ENCODE measurements at regions not wholly inside any gene's neighbourhood (a gene's known extent, or its start where the extent isn't known, plus 50 kb on each side); places are given as distances from the start of the nearest gene placed in this dataset.
A peak's percentile ranks its signal among the peaks of the same experiment; 100 is the strongest.
"Not testable (repeated sequence)": the region's sequence is repeated elsewhere in the genome, so short reads cannot be mapped to it uniquely, and the experiment has no call there.

DNA sequence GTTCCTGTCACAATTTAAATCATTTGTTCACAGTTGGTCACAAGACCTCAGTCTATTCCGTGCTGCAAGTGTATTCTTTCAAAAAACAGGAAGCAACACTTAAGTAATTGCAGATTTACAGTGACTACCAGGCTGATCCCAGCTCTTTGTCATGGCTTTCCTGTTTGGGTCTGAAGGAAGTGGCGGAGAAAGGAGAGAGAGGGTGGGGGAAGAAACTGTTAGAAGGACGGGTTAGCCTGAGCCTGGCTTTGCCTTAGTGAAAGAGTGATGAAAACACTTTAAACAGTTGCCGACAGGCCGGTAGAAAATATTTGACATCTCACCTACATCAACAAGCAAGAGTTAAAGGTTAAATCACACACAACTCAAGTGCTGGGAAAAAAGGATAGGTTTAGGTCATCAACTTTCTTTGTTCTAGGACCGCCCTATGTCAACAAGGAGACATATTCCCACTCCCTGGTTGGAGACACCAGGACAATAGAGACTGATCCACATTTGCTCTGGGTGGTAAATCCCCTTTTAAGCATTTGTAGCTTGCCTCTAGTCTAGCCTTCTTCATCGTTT is 102.2 kb upstream of the DAB2 start:
- DNase-seq (no peak), FAIRE-seq (no peak)
- WGBS, 3 donors = 63 to 81% (median 66%) methylated on average over 7 of the region's 7 CpGs
- H3K9me3 ChIP-seq (ENCODE audit: control insufficient read depth in 2 of 2, insufficient read depth in 1 of 2, low read depth in 1 of 2, low read length in 1 of 2) = no peaks in the 10 kb centered on the region
- H3K4me1 ChIP-seq (ENCODE audit: control insufficient read depth in 3 of 3, insufficient read depth in 2 of 3, low read depth in 1 of 3, low read length in 2 of 3) = peaks cover 0 to 11% (median 0%) of the 10 kb centered on the region in 3 donors
- peak overlapping the region in 2 of 3 donors; percentile 6 to 59 for H3K27ac ChIP-seq (ENCODE audit: low read depth in 1 of 3, low read length in 2 of 3)
- no peaks in the 10 kb centered on the region for H3K36me3 ChIP-seq (ENCODE audit: control insufficient read depth in 3 of 3, insufficient read depth in 2 of 3, low read depth in 1 of 3, low read length in 3 of 3)
- no peak overlapping the region for H3K4me3 ChIP-seq (ENCODE audit: low read depth in 1 of 3, low read length in 3 of 3)
- H3K27me3 ChIP-seq (ENCODE audit: control insufficient read depth in 3 of 3, insufficient read depth in 3 of 3, low read length in 3 of 3) = no peaks in the 10 kb centered on the region

- not testable (repeated sequence) for H3K36me3 ChIP-seq (ENCODE audit: control insufficient read depth in 3 of 3, insufficient read depth in 2 of 3, low read depth in 1 of 3, low read length in 3 of 3); H3K4me1 ChIP-seq (ENCODE audit: control insufficient read depth in 3 of 3, insufficient read depth in 2 of 3, low read depth in 1 of 3, low read length in 2 of 3); H3K27me3 ChIP-seq (ENCODE audit: control insufficient read depth in 3 of 3, insufficient read depth in 3 of 3, low read length in 3 of 3); H3K4me3 ChIP-seq (ENCODE audit: low read depth in 1 of 3, low read length in 3 of 3); H3K9me3 ChIP-seq (ENCODE audit: control insufficient read depth in 2 of 2, insufficient read depth in 1 of 2, low read depth in 1 of 2, low read length in 1 of 2); DNase-seq; H3K27ac ChIP-seq (ENCODE audit: low read depth in 1 of 3, low read length in 2 of 3); FAIRE-seq
- 83 to 92% (median 88%) methylated on average over 7 of the region's 7 CpGs for WGBS, 3 donors
Observed at GRCh38 chr5:39525781-39526180, 101.0 kb upstream of the DAB2 start.

GRCh38 chr5:39525271-39525670 is 100.5 kb upstream of the DAB2 start:
- FAIRE-seq (no peak), DNase-seq (no peak)
- no peak overlapping the region for H3K4me3 ChIP-seq (ENCODE audit: low read depth in 1 of 3, low read length in 3 of 3)
- no peak overlapping the region for H3K27ac ChIP-seq (ENCODE audit: low read depth in 1 of 3, low read length in 2 of 3)
- 89 to 92% (median 92%) methylated on average over 2 of the region's 2 CpGs for WGBS, 3 donors
- H3K4me1 ChIP-seq (ENCODE audit: control insufficient read depth in 3 of 3, insufficient read depth in 2 of 3, low read depth in 1 of 3, low read length in 2 of 3) = peaks cover 0 to 7% (median 0%) of the 10 kb centered on the region in 3 donors
- no peaks in the 10 kb centered on the region for H3K36me3 ChIP-seq (ENCODE audit: control insufficient read depth in 3 of 3, insufficient read depth in 2 of 3, low read depth in 1 of 3, low read length in 3 of 3)
- no peaks in the 10 kb centered on the region for H3K27me3 ChIP-seq (ENCODE audit: control insufficient read depth in 3 of 3, insufficient read depth in 3 of 3, low read length in 3 of 3)
- H3K9me3 ChIP-seq (ENCODE audit: control insufficient read depth in 2 of 2, insufficient read depth in 1 of 2, low read depth in 1 of 2, low read length in 1 of 2) = no peaks in the 10 kb centered on the region

- Histone ChIP-seq H3K27me3 (ENCODE audit: control insufficient read depth in 3 of 3, insufficient read depth in 3 of 3, low read length in 3 of 3) (no peaks in the 10 kb centered on the region), H3K4me1 (ENCODE audit: control insufficient read depth in 3 of 3, insufficient read depth in 2 of 3, low read depth in 1 of 3, low read length in 2 of 3) (peaks cover 0 to 9% (median 0%) of the 10 kb centered on the region in 3 donors), H3K4me3 (ENCODE audit: low read depth in 1 of 3, low read length in 3 of 3) (no peak overlapping the region), H3K9me3 (ENCODE audit: control insufficient read depth in 2 of 2, insufficient read depth in 1 of 2, low read depth in 1 of 2, low read length in 1 of 2) (no peaks in the 10 kb centered on the region), H3K36me3 (ENCODE audit: control insufficient read depth in 3 of 3, insufficient read depth in 2 of 3, low read depth in 1 of 3, low read length in 3 of 3) (no peaks in the 10 kb centered on the region), H3K27ac (ENCODE audit: low read depth in 1 of 3, low read length in 2 of 3) (no peak overlapping the region)
- DNase-seq (no peak), FAIRE-seq (no peak)
- WGBS, 3 donors = 87 to 91% (median 91%) methylated on average over 4 of the region's 4 CpGs
Observed at GRCh38 chr5:39523821-39524220, 99.0 kb upstream of the DAB2 start.

- Histone ChIP-seq H3K27me3 (ENCODE audit: control insufficient read depth in 3 of 3, insufficient read depth in 3 of 3, low read length in 3 of 3) (no peaks in the 10 kb centered on the region), H3K4me1 (ENCODE audit: control insufficient read depth in 3 of 3, insufficient read depth in 2 of 3, low read depth in 1 of 3, low read length in 2 of 3) (peaks cover 0 to 12% (median 0%) of the 10 kb centered on the region in 3 donors), H3K27ac (ENCODE audit: low read depth in 1 of 3, low read length in 2 of 3) (no peak overlapping the region), H3K4me3 (ENCODE audit: low read depth in 1 of 3, low read length in 3 of 3) (no peak overlapping the region), H3K36me3 (ENCODE audit: control insufficient read depth in 3 of 3, insufficient read depth in 2 of 3, low read depth in 1 of 3, low read length in 3 of 3) (no peaks in the 10 kb centered on the region), H3K9me3 (ENCODE audit: control insufficient read depth in 2 of 2, insufficient read depth in 1 of 2, low read depth in 1 of 2, low read length in 1 of 2) (no peaks in the 10 kb centered on the region)
- no peak for DNase-seq
- FAIRE-seq = no peak
- 67 to 76% (median 75%) methylated on average over 4 of the region's 4 CpGs for WGBS, 3 donors
Observed at GRCh38 chr5:39521940-39522590, 97.3 kb upstream of the DAB2 start.

GRCh38 chr5:39521098-39521860 is 96.5 kb upstream of the DAB2 start:
- Histone ChIP-seq H3K27me3 (ENCODE audit: control insufficient read depth in 3 of 3, insufficient read depth in 3 of 3, low read length in 3 of 3) (no peaks in the 10 kb centered on the region), H3K4me1 (ENCODE audit: control insufficient read depth in 3 of 3, insufficient read depth in 2 of 3, low read depth in 1 of 3, low read length in 2 of 3) (peaks cover 0 to 8% (median 0%) of the 10 kb centered on the region in 3 donors), H3K27ac (ENCODE audit: low read depth in 1 of 3, low read length in 2 of 3) (no peak overlapping the region), H3K4me3 (ENCODE audit: low read depth in 1 of 3, low read length in 3 of 3) (no peak overlapping the region), H3K9me3 (ENCODE audit: control insufficient read depth in 2 of 2, insufficient read depth in 1 of 2, low read depth in 1 of 2, low read length in 1 of 2) (no peaks in the 10 kb centered on the region), H3K36me3 (ENCODE audit: control insufficient read depth in 3 of 3, insufficient read depth in 2 of 3, low read depth in 1 of 3, low read length in 3 of 3) (no peaks in the 10 kb centered on the region)
- DNase-seq (no peak), FAIRE-seq (no peak)
- 78 to 89% (median 84%) methylated on average over 2 of the region's 2 CpGs for WGBS, 3 donors

DNA sequence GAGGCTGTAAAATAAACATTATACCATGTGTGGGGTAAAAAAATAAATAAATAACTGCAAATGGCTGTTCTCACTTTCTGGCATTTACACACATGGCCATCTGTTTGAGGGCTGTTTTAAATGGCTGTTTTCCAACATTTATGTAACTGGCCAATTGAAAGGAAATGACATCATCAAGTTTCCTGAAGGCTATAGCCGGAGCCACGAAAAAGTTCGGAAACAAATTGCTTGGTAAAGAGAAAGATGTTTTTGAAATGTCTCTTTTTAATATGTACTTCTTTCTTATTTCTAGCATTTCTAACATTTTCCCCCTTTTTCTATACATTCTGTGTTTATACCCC is 95.4 kb upstream of the DAB2 start:
- Histone ChIP-seq H3K4me3 (ENCODE audit: low read depth in 1 of 3, low read length in 3 of 3) (no peak overlapping the region), H3K27ac (ENCODE audit: low read depth in 1 of 3, low read length in 2 of 3) (no peak overlapping the region), H3K9me3 (ENCODE audit: control insufficient read depth in 2 of 2, insufficient read depth in 1 of 2, low read depth in 1 of 2, low read length in 1 of 2) (no peaks in the 10 kb centered on the region), H3K4me1 (ENCODE audit: control insufficient read depth in 3 of 3, insufficient read depth in 2 of 3, low read depth in 1 of 3, low read length in 2 of 3) (peaks cover 0 to 8% (median 0%) of the 10 kb centered on the region in 3 donors), H3K27me3 (ENCODE audit: control insufficient read depth in 3 of 3, insufficient read depth in 3 of 3, low read length in 3 of 3) (no peaks in the 10 kb centered on the region), H3K36me3 (ENCODE audit: control insufficient read depth in 3 of 3, insufficient read depth in 2 of 3, low read depth in 1 of 3, low read length in 3 of 3) (no peaks in the 10 kb centered on the region)
- DNase-seq (no peak), FAIRE-seq (no peak)
- WGBS, 3 donors = 42 to 84% (median 83%) methylated on average over 3 of the region's 3 CpGs

GRCh38 chr5:39519566-39520231 is 94.9 kb upstream of the DAB2 start:
- FAIRE-seq (no peak), DNase-seq (no peak)
- Histone ChIP-seq H3K9me3 (ENCODE audit: control insufficient read depth in 2 of 2, insufficient read depth in 1 of 2, low read depth in 1 of 2, low read length in 1 of 2) (no peaks in the 10 kb centered on the region), H3K4me3 (ENCODE audit: low read depth in 1 of 3, low read length in 3 of 3) (no peak overlapping the region), H3K27me3 (ENCODE audit: control insufficient read depth in 3 of 3, insufficient read depth in 3 of 3, low read length in 3 of 3) (no peaks in the 10 kb centered on the region), H3K4me1 (ENCODE audit: control insufficient read depth in 3 of 3, insufficient read depth in 2 of 3, low read depth in 1 of 3, low read length in 2 of 3) (peaks cover 0 to 8% (median 0%) of the 10 kb centered on the region in 3 donors), H3K36me3 (ENCODE audit: control insufficient read depth in 3 of 3, insufficient read depth in 2 of 3, low read depth in 1 of 3, low read length in 3 of 3) (no peaks in the 10 kb centered on the region), H3K27ac (ENCODE audit: low read depth in 1 of 3, low read length in 2 of 3) (no peak overlapping the region)
- WGBS, 3 donors = 60 to 81% (median 78%) methylated on average over 3 of the region's 3 CpGs
